GM18517 (cell line): ENCODE measurements at regions not wholly inside any gene's neighbourhood (a gene's known extent, or its start where the extent isn't known, plus 50 kb on each side); places are given as distances from the start of the nearest gene placed in this dataset.

Experiments
- ATAC-seq: cut with Tn5 transposase; IDR thresholded peaks from one replicate; pipeline ENCODE4 v1.9.1; 2021; ENCODE audit warnings: mild to moderate bottlenecking, moderate library complexity; ENCODE audit not compliant: unreplicated experiment

- ATAC-seq: no peak
Measured at GRCh38 chr2:19519045-19519444, 160.6 kb upstream of the OSR1 start.

- ATAC-seq: no peak
Measured at GRCh38 chr2:19507137-19507536, 148.7 kb upstream of the OSR1 start.

DNA sequence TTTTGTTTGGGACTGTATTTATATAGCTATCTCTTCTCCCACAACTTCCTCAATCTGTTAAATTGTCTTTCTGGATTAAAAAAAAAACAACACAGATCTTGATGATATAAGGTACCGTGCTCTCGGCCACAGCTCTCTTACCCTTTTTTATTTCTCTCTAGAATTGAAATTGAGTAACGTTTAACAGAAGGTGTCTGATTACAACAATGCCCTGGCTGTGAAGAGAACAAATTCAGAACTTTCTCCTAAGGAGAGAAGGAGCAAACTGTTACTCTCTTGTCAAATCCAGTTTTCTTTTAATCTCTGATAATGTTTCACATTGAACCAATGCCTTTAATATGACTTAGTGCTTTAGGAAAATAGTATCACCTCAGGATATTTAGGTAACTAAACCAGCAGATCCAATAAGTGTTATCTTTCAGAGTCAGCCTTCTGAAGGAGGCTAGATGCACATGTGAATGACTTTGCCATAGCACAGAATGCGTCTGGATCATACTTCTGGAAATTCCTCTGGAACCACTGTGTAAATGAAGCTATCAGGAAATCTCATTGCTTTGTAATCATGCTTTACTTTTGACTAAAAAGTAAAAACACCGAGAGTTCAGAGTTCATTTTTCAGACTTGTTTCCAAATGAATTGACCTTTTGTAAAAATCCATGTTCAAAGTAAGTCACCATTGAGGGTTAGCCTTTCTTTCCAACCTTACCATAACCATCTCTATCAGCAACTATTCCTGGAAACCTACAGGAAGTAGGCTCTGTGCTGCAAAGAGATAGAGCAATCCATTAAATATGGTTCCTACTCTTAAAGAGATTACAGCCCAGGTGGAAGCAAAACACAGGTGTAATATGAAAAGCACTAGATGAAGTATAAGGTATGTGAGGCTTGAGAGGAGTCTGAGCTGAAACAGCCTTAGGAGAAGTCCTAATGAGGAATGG, 147.0 kb upstream of the OSR1 start:
- no peak for ATAC-seq

DNA sequence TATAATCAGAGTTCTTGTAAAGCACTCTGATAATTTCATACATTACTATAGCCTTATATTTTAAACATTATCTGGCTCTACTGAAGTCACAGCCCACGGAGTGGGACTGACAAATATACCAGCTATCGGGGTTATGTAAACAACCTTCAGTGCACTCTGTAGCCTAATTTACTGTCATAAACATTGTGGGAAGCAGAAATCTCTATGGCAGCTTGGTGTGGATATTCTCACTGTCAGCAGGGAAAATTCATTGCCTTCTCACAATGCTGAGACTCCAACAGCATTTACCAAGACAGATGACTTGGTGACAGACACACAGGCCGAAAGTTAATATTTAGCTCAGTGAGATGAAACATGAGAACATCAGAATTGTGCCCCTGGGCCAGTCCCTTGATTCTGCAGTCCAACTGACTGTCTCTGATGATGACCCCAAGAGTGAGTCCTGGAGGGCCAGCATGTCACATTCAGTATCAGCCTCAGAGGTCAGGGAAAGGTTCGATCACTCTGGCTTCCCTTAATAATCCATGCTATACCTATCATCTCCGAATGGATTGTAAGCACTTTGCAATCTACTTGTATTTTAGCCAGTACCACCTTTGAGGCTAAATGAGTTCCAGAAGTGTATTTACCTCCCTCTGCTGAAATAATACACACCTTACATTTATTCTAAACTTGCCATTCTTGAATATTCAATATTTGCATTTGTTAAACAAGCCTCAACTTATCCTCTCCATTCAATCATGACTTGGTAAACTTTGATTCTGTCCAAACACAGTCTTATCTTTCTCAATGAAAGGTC, 146.2 kb upstream of the OSR1 start:
- ATAC-seq: no peak

DNA sequence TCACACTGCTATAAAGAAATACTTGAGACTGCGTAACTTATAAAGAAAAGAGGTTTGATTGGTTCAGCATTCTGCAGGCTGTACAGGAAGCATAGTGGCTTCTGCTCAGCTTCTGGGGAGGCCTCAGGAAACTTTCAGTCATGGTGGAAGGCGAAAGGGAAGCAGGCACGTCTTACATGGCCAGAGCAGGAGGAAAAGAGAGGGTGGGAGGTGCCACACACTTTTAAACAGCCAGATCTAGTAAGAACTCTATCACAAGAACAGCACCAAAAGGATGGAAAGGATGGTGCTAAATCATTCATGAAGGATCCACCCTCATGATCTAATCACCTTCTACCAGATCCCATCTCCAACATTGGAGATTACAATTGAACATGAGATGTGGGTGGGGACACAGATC, 145.5 kb upstream of the OSR1 start:
- ATAC-seq: no peak

DNA sequence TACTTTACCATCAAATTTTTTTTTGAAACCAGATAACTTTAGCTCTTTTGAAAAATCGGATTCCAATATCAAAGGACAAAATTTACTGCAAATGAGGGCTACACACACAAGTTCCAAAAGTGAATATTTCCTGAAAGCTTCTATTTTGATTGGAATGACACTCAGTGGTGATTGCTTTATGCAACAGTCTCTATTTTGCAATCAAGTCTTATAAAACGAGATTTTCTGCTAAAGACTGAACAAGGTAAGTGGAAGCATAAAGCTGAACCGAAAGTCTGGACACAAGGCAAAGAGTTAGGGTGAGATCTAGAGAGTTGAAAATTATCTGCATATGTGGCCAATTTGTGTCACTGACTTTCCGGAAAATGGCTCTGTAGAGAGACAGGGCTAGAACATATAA, 145.0 kb upstream of the OSR1 start:
- ATAC-seq: no peak

DNA sequence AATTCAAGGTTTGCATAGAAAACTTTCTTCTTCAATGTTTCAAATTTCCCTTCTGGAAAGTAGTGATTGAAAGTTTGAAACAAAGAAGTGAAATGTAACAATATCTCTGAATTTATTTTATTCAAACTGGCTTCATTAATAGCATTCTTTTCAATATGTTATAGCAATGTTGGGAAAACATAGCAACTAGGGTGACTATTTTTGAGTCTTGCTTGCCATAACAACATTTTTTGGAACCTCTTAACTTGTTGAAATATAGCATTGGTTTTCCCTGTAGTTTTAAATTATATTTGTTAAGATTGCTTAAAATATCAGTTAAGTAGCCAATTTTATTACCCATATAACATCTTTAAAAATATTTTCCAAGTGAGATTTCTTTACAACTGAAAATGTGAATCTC, 141.7 kb upstream of the OSR1 start:
- ATAC-seq: no peak

GRCh38 chr2:19496646-19497045, 138.2 kb upstream of the OSR1 start:
- ATAC-seq: no peak

- ATAC-seq: no peak
Measured at GRCh38 chr2:19494241-19494640, 135.8 kb upstream of the OSR1 start.

GRCh38 chr2:19491796-19492195, 133.4 kb upstream of the OSR1 start:
- ATAC-seq: no peak

DNA sequence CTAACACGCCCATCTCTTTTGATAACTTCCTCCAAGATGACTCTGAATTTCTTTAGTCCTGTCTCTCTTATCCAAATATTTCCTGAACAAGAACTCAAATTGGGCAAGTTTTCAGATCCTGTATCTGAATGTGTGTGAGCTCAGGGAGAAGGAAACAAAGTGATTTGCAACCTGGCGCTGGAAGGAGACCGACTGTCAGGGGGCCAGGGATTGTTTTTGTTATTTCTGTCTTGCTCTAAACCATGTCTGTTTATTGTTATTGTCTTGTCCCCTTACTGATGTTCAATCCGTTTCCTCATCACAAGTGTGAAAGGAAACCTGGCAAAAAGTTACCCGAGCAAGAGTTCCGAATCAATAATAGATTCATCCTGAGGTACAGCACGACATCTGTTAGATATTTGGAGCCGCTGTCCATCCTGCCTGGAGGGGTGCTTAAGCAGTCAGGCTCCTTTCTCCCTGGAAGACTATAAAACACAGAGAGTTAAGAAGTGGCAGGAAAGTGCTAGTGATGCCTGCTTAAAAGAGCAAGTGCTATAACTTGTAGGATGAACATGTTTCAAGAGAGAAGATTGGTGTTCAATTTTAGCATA, 132.5 kb upstream of the OSR1 start:
- ATAC-seq: no peak

GRCh38 chr2:19488009-19488691, 129.7 kb upstream of the OSR1 start:
- ATAC-seq: peak; percentile 88

DNA sequence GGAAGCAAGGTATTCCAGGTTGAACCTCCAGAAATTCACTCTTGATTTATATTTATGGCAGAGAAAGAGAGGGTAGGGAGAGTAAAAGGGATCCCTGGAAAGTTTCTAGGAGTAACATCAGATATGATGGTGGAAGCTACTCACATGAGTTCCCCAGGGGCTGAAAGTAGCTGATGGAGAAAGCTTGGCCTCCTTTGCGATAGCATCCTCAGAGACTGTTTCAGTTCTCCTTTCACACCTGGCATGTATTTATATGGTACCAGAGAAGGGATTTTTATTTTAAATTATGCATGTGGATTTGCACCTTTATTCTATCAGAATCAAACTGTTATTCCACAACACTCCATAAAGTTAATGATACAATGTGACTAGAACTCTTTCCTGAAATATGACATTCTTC, 126.3 kb upstream of the OSR1 start:
- ATAC-seq: peak; percentile 69

DNA sequence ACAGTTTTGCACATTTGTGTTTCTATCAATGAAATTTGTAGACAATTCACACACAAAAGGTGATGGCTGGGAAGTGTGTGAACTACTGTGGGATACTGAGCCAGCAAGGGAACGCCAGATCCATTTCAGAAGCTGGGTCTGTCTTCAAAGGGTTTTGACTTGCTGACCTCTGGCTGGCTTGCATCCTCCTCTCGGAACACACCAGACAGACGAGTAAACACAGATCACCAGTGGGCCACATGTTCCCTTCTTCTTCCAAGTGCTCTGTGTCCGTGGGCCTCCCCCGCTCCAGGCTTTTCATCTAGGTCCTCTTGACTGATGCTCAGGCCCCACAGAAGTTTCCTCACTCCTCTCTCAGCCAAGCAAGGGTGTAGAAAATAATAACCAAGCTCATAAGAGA, 122.2 kb upstream of the OSR1 start:
- no peak for ATAC-seq

GRCh38 chr2:19479666-19480065, 121.2 kb upstream of the OSR1 start:
- ATAC-seq: no peak

GRCh38 chr2:19478409-19478808, 120.0 kb upstream of the OSR1 start:
- ATAC-seq: no peak

DNA sequence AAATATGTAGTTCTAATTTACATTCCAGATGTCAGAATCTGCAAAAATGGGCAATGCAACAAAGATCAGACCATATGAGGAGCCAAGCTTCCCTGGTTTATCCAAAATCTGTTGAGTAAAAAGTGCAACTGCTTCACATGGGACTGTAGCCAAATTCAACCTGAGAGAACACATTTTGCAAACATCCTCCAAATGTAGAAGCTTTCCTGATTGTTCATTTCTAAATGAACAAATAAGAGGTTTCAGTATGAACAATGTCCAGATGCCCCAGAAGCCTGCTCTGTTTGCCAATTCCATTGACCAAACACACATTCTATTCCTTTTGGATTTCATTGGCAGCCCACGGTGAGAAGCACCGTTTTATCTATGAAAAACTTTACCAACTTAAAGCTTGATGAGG, 117.9 kb upstream of the OSR1 start:
- ATAC-seq: no peak

GRCh38 chr2:19474128-19474527, 115.7 kb upstream of the OSR1 start:
- ATAC-seq: peak; percentile 91

DNA sequence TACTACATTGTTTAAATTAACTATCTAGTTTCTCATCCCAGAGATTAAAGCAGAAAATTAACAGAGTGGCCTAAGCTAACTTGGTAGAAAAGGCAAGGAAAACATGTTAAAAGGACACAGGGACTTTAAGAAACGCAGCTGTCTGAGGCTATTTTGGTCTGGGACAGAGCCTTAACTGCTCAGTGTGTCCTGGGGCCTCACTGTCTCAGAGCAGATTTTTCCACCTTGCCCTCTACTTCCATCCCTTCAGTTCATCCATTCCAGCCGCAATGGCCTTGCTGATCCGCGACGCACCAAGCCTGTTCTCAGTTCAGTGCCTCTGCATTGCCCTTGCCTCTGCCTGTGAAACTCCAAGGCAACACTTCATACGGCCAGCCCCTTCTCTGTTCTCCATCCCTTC, 114.9 kb upstream of the OSR1 start:
- ATAC-seq: no peak

DNA sequence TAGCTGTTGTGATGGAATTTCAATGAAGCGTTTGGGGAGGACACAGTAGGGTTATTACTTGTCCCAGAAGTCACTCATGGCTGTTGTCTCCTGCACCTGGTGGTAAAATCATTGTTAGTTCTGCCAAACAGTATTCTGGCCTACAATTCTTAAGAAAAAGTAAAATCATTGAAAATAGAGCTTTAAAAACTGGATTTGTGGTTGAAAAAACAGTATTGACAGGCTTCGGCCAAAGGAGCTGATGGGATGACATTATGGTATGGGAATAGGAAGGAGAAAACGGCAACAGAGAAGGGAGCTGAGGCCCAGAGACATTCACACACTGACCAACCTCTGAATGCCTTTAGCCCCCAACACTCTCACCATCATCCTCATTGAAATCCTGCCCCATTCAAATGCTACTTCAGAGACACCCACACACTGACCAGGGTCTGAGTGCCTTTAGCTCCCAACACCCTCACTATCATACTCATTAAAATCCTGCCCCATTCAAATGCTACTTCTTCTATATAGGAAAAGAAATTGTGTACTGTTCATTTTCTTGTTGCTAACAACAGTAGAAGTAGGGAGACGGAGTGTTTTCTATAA, 114.1 kb upstream of the OSR1 start:
- no peak for ATAC-seq

- ATAC-seq: no peak
Measured at GRCh38 chr2:19471491-19471890, 113.1 kb upstream of the OSR1 start.
